GM19238 (cell line): ENCODE measurements at regions not wholly inside any gene's neighbourhood (a gene's known extent, or its start where the extent isn't known, plus 50 kb on each side); places are given as distances from the start of the nearest gene placed in this dataset.

Experiments used
- DNase-seq: peaks from one replicate; pipeline ENCODE4 v3.0.0; 2011; ENCODE audit warnings: low spot score; ENCODE audit not compliant: insufficient read length

GRCh38 chr4:188197566-188197965 is 58.3 kb downstream of the TRIML1 start:
- DNase-seq, result no peak

DNA sequence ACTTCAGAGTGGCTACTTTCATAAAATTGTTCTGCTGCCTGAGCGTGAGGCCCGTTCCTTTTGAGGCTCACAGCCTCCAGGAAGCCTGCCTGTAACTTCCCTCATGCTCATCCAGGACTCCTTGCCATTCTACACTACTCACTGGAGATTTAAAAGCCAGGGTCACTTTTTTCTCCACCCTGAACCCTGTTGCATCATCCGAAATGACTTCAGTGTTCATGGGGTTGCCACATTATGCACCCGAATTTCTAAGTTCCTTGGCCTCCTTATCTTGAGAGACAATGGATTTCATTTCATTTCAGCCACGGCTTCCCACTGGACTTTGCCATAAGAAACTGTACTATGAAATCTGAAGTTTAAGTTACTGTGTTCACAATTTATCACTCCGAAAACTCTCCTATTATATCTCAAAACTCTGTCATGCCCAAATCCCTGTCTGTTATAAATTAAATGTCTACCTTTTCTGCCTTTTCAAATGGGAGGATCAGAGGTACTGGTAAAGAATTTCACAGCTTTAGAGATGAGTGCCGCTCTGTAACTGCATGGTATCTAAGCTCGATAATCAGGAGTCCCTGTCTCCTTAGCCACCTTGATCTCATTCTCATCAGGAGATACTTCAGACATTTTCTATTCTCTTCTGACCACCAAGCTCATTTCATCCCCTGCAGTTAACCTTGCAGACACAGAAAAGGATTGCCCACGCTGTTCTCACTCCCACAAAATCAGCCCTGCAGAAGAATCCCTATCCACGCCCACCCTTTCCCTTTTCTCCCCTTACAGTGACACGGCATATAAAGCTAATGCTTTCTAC is 59.9 kb downstream of the TRIML1 start:
- no peak for DNase-seq

DNA sequence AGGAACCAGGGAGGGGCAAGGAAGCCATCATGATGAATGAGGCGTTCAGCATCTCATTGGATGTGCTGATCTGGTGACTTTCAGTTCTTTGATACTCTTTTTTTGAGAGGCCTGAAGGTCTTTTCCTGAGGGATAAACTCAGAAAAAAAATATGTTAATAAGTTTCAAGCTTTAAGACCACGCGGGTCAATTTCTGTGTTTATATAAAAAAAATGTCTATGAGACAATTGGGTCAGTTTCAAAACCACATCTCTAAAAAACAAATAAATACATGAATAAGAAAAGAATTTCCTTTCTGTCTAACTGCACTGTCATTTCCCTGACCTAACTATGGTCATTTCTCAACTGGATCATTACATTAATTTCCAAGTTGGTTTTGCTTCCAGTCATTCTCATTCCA is 62.6 kb downstream of the TRIML1 start:
- no peak for DNase-seq

DNA sequence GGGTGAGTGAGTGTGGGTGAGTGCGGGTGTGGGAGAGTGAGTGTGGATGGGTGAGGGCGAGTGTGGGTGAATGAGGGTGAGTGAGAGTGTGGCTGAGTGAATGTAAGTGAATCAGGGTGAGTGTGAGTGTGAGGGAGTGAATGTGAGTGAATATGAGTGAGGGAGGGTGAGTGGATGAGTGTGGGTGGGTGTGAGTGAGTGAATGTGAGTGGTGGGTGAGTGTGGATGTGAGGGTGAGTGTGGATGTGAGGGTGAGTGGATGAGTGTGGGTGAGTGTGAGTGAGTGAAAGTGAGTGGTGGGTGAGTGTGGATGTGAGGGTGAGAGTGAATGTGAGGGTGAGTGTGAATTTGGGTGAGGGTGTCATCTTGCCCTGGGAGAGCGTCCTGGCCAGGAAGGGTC is 67.5 kb downstream of the TRIML1 start:
- no peak for DNase-seq

GRCh38 chr4:188214861-188215260 is 75.6 kb downstream of the TRIML1 start:
- no peak for DNase-seq

DNA sequence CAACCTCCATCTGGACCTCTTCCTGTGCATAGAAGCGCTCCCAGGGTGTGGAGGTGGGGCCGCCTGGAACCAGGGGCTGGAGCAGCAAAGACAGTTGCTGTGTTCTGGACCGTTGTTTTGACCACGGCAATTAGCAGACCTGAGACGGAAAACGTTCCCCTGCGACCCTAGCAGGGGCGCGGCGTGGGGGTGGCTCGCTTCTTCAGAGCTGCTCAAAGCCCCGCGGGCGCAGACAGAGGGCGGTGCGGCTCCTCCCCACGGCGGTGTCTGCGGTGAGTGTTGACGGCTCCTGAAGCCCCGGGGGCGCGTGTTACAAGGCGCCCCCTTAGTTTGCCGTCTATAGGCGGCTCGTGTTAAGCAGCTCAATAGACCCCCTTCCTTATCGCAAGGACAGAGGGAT is 79.2 kb downstream of the TRIML1 start:
- DNase-seq, result no peak

GRCh38 chr4:188220006-188220405 is 80.8 kb downstream of the TRIML1 start:
- no peak for DNase-seq

GRCh38 chr4:188221090-188221489 is 81.8 kb downstream of the TRIML1 start:
- no peak for DNase-seq

- DNase-seq, result no peak
Observed at GRCh38 chr4:188228279-188228678, 89.0 kb downstream of the TRIML1 start.

- no peak for DNase-seq
Observed at GRCh38 chr4:188232428-188232827, 93.2 kb downstream of the TRIML1 start.

GRCh38 chr4:188242041-188242440 is 102.8 kb downstream of the TRIML1 start:
- no peak for DNase-seq

DNA sequence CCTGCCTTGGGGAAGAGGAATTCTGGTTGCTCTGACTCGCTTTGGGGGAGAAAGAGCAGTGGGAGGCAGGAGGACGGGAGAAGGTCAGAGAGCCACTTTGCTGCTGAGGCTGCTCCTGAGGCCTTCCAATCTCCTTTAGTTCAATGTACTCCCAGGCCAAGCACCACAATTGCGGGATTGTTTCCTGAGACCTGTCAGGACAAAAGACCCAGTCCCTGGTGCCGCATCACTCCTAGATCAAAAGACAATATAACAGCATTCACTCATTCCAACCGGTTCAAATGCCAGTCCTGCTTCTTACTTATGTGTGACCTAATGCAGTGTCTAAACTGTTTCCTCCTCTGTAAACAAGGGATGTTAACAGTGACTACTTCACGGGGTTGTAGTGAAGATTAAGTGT is 106.4 kb downstream of the TRIML1 start:
- DNase-seq, result no peak

GRCh38 chr4:188246488-188246887 is 107.2 kb downstream of the TRIML1 start:
- no peak for DNase-seq

DNA sequence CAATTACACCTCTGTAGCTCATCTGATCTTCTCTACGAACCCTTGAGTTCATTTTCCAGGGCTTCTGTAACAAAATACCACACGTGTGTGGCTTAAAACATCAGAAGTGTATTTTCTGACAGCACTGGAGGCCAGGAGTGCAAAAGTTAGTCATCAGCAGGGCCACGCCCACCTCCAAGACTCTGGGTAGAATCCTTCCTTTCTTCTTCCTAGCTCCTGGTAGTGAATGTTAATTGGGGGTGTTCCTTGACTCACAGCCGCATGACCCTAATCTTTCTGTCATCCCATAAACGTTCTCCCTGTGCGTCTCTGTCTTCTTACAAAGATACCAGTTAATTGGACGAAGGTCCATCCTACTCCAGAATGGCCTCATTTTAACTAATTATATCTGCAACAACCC is 115.0 kb downstream of the TRIML1 start:
- DNase-seq, result no peak

GRCh38 chr4:188262464-188262863 is 123.2 kb downstream of the TRIML1 start:
- DNase-seq, result no peak

DNA sequence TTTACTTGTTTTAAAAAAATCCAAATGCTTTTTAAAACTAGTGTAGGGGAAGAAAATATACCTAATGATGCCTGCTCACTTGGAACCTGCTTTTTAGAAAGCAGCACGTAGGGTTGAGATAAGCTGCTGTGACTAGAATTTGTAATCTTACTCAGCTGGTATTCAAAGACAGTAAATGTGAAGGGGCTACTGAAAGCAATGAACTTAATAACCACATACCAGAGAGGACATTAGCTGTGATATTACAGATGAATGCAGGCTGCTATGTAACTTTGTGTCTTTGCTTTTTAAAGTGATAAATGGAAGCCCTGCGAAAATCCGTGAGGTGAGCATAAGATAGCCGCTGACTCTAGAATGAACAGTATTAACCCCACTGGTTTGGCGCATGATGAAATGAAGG is 124.1 kb downstream of the TRIML1 start:
- DNase-seq, result no peak

- no peak for DNase-seq
Observed at GRCh38 chr4:188266386-188266785, 127.1 kb downstream of the TRIML1 start.

DNA sequence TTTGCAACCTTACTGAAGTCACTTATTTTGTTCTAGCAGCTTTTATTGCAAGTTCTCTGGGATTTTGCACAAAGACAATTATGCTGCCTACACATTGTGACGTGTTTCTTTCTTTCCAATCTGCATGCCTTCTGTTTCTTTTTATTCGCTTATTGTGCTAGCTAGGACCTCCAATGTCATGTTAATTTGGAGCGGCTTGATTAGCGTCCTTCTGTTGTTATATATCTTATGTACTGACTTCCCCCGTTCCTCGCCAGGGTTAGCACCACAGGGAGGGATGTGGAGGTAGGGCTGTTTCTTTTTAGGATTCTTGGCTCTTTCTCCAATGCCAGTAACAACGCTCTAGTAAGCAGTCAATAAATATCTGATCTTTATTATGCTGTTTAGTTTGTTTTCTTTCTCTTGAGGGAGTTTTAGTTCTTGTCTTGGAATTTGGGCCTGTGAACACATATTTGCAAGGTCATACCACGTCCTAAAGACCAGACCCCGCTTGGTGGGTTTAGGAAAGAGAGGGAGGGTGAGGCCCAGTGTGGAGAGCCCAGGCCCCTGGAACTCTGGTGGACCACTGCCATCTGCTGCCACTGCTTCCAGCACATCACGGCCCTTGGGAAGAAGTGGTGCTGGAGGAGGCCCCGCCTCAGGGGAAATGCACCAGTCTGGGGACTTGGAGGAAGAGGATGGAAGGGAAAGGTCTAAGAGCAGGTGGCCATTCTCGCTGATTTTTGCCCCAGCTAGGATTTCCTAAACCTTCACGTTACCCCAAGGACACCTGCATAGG is 129.1 kb downstream of the TRIML1 start:
- no peak for DNase-seq

GRCh38 chr4:188270273-188271069 is 131.2 kb downstream of the TRIML1 start:
- DNase-seq, result no peak

- DNase-seq, result no peak
Observed at GRCh38 chr4:188275686-188276085, 136.4 kb downstream of the TRIML1 start.

GRCh38 chr4:188279184-188279583 is 139.9 kb downstream of the TRIML1 start:
- DNase-seq, result no peak
